ENCODE measurements at regions not wholly inside any gene's neighbourhood (a gene's known extent, or its start where the extent isn't known, plus 50 kb on each side); places are given as distances from the start of the nearest gene placed in this dataset.

GRCh38 chr1:18057623-18058022 lies 50.0 kb upstream of the IGSF21 start:
- TF ChIP-seq POLR2A (IDR thresholded peaks at IDR 0.05; ENCODE audit: low read length) (no peak), GATA1 (IDR thresholded peaks at IDR 0.05; ENCODE audit: low read depth, low read length) (no peak)

Measured in erythroblast (primary cell).